ENCODE measurements at regions not wholly inside any gene's neighbourhood (a gene's known extent, or its start where the extent isn't known, plus 50 kb on each side); places are given as distances from the start of the nearest gene placed in this dataset.

- H3K9me3 ChIP-seq, result peaks cover 0 to 9% of the 10 kb centered on the region in 2 donors
- no peak for DNase-seq
Measured at GRCh38 chr5:27548484-27548883, 510.1 kb upstream of the CDH9 start.

DNA sequence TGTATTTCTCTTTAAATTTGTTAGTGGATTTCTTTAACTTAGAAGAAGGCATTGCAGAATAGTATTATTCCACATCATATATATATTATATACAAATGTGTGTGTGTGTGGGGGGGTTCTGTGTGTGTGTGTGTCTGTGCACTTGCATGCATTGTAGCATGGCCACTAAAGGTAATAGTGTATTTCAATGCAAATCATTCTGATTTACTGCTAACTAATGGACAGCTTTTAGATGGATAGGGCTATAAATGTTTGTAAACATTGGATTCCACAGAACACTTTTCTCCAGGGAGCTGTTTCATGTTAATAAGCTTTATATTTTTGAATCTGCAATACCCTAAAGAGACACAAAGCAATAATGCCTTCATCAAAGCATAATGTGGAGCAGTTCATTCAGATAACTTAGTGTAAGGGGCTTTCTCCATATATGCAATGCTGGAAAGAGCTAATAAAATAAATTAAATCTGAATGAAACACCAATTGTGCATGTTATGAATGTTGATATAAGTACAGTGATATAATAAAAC, 496.7 kb upstream of the CDH9 start:
- Histone ChIP-seq H3K27ac (no peak overlapping the region), H3K4me3 (no peak overlapping the region), H3K9me3 (peaks cover 0 to 5% of the 10 kb centered on the region in 2 donors), H3K36me3 (no peaks in the 10 kb centered on the region), H3K27me3 (no peaks in the 10 kb centered on the region), H3K4me1 (no peaks in the 10 kb centered on the region)
- TF ChIP-seq EP300 (IDR thresholded peaks at IDR 0.05; ENCODE audit: low read depth), result no peak
- TF ChIP-seq, protein P1, sequence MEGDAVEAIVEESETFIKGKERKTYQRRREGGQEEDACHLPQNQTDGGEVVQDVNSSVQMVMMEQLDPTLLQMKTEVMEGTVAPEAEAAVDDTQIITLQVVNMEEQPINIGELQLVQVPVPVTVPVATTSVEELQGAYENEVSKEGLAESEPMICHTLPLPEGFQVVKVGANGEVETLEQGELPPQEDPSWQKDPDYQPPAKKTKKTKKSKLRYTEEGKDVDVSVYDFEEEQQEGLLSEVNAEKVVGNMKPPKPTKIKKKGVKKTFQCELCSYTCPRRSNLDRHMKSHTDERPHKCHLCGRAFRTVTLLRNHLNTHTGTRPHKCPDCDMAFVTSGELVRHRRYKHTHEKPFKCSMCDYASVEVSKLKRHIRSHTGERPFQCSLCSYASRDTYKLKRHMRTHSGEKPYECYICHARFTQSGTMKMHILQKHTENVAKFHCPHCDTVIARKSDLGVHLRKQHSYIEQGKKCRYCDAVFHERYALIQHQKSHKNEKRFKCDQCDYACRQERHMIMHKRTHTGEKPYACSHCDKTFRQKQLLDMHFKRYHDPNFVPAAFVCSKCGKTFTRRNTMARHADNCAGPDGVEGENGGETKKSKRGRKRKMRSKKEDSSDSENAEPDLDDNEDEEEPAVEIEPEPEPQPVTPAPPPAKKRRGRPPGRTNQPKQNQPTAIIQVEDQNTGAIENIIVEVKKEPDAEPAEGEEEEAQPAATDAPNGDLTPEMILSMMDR (IDR thresholded peaks at IDR 0.05), result no peak
- no peak for TF ChIP-seq POLR2AphosphoS5 (IDR thresholded peaks at IDR 0.05)
- no peak for TF ChIP-seq POLR2A (IDR thresholded peaks at IDR 0.05)
- in situ Hi-C loops (cut with MboI; ENCODE audit: low pct_ligation_motif_present in 1 of 4, low pct_unique_long_range_greater_than_20kb in 1 of 4, low sequenced_read_pairs in 3 of 4) (no loop called here), intact Hi-C loops (cut with DNase I; ENCODE audit: low total_unique reads) (no loop called here)
- no peak for DNase-seq

More at GRCh38 chr5:27548484-27548883, 510.1 kb upstream of the CDH9 start:
- in situ Hi-C loops (cut with MboI; ENCODE audit: low pct_ligation_motif_present in 1 of 4, low pct_unique_long_range_greater_than_20kb in 1 of 4, low sequenced_read_pairs in 3 of 4) (no loop called here), intact Hi-C loops (cut with DNase I; ENCODE audit: low total_unique reads) (no loop called here)
- Histone ChIP-seq H3K4me3 (no peak overlapping the region), H3K27me3 (no peaks in the 10 kb centered on the region), H3K4me1 (no peaks in the 10 kb centered on the region), H3K36me3 (no peaks in the 10 kb centered on the region), H3K27ac (no peak overlapping the region)
- TF ChIP-seq EP300 (IDR thresholded peaks at IDR 0.05; ENCODE audit: low read depth) (no peak), POLR2AphosphoS5 (IDR thresholded peaks at IDR 0.05) (no peak), POLR2A (IDR thresholded peaks at IDR 0.05) (no peak)
- TF ChIP-seq, protein P1 (IDR thresholded peaks at IDR 0.05), result no peak
- WGBS, 2 donors (ENCODE audit: low coverage in 1 of 2), result 54 to 58% methylated on average over 2 of the region's 2 CpGs

- Histone ChIP-seq H3K27me3 (no peaks in the 10 kb centered on the region), H3K36me3 (no peaks in the 10 kb centered on the region), H3K4me3 (no peak overlapping the region), H3K27ac (no peak overlapping the region), H3K9me3 (peaks cover 2 to 5% of the 10 kb centered on the region in 2 donors), H3K4me1 (no peaks in the 10 kb centered on the region)
- intact Hi-C loops (cut with DNase I; ENCODE audit: low total_unique reads), result no loop called here
- in situ Hi-C loops (cut with MboI; ENCODE audit: low pct_ligation_motif_present in 1 of 4, low pct_unique_long_range_greater_than_20kb in 1 of 4, low sequenced_read_pairs in 3 of 4), result no loop called here
- DNase-seq, result no peak
- TF ChIP-seq EP300 (IDR thresholded peaks at IDR 0.05; ENCODE audit: low read depth), result no peak
- TF ChIP-seq POLR2AphosphoS5 (IDR thresholded peaks at IDR 0.05), result no peak
- no peak for TF ChIP-seq POLR2A (IDR thresholded peaks at IDR 0.05)
- TF ChIP-seq, protein P1 (IDR thresholded peaks at IDR 0.05), result no peak
- 84 to 100% methylated on average over 1 of the region's 1 CpG for WGBS, 2 donors (ENCODE audit: low coverage in 1 of 2)
Measured at GRCh38 chr5:27532305-27532704, 493.9 kb upstream of the CDH9 start.

GRCh38 chr5:27524515-27524914, 486.1 kb upstream of the CDH9 start:
- in situ Hi-C loops (cut with MboI; ENCODE audit: low pct_ligation_motif_present in 1 of 4, low pct_unique_long_range_greater_than_20kb in 1 of 4, low sequenced_read_pairs in 3 of 4), result no loop called here
- no peak for TF ChIP-seq POLR2A (IDR thresholded peaks at IDR 0.05)
- TF ChIP-seq, protein P1 (IDR thresholded peaks at IDR 0.05), result no peak
- TF ChIP-seq POLR2AphosphoS5 (IDR thresholded peaks at IDR 0.05), result no peak
- no peak for TF ChIP-seq EP300 (IDR thresholded peaks at IDR 0.05; ENCODE audit: low read depth)
- Histone ChIP-seq H3K36me3 (no peaks in the 10 kb centered on the region), H3K4me1 (no peaks in the 10 kb centered on the region), H3K27me3 (no peaks in the 10 kb centered on the region), H3K27ac (no peak overlapping the region), H3K4me3 (no peak overlapping the region), H3K9me3 (peaks cover 0 to 4% of the 10 kb centered on the region in 2 donors)
- intact Hi-C loops (cut with DNase I; ENCODE audit: low total_unique reads), result no loop called here
- DNase-seq, result no peak
